Smooth muscle cell (in vitro differentiated cells): ENCODE measurements at regions not wholly inside any gene's neighbourhood (a gene's known extent, or its start where the extent isn't known, plus 50 kb on each side); places are given as distances from the start of the nearest gene placed in this dataset.
"Not testable (repeated sequence)": the region's sequence is repeated elsewhere in the genome, so short reads cannot be mapped to it uniquely, and the experiment has no call there.

Experiments
- DNase-seq: peaks from one replicate; lab custom pipeline; 2025; ENCODE audit not compliant: unreplicated experiment; lab: John Stamatoyannopoulos, UW
- H2AFZ ChIP-seq: fragments of 200-600 bp; sonication (generic); 2 replicates; pipeline ENCODE4 v1.6.0; 2016; ENCODE audit warnings: antibody characterized with exemption, low read depth, mild to moderate bottlenecking
- H3F3A ChIP-seq: fragments of 200-600 bp; sonication (generic); 2 replicates; pipeline ENCODE4 v1.6.0; 2017; ENCODE audit warnings: antibody characterized with exemption, low read depth
- H3K27ac ChIP-seq: fragments of 200-600 bp; sonication (generic); 2 replicates; pipeline ENCODE4 v1.5.1; 2016; ENCODE audit warnings: low read depth, mild to moderate bottlenecking
- H3K27me3 ChIP-seq: fragments of 200-600 bp; sonication (generic); 2 replicates; pipeline ENCODE4 v1.6.1; 2016; ENCODE audit warnings: low read depth, mild to moderate bottlenecking
- H3K36me3 ChIP-seq: fragments of 200-600 bp; sonication (generic); 2 replicates; pipeline ENCODE4 v1.5.1; 2016; ENCODE audit warnings: low read depth
- H3K4me1 ChIP-seq: fragments of 200-600 bp; sonication (generic); 2 replicates; pipeline ENCODE4 v1.5.1; 2016; ENCODE audit warnings: low read depth
- H3K4me2 ChIP-seq: fragments of 200-600 bp; sonication (generic); 2 replicates; pipeline ENCODE4 v1.6.0; 2016; ENCODE audit warnings: mild to moderate bottlenecking
- H3K4me3 ChIP-seq: fragments of 200-600 bp; sonication (generic); 2 replicates; pipeline ENCODE4 v1.5.1; 2016; ENCODE audit warnings: mild to moderate bottlenecking
- H3K79me2 ChIP-seq: fragments of 200-600 bp; sonication (generic); 2 replicates; pipeline ENCODE4 v1.6.0; 2016; ENCODE audit warnings: low read depth, mild to moderate bottlenecking
- H3K9ac ChIP-seq: fragments of 200-600 bp; sonication (generic); 2 replicates; pipeline ENCODE4 v1.6.0; 2016; ENCODE audit warnings: low read depth
- H3K9me3 ChIP-seq: fragments of 200-600 bp; sonication (generic); replicated peaks from 2 replicates; pipeline ENCODE4 v1.5.1; 2016; ENCODE audit warnings: low read depth
- H4K20me1 ChIP-seq: fragments of 200-600 bp; sonication (generic); 2 replicates; pipeline ENCODE4 v1.6.0; 2016; ENCODE audit warnings: low read depth
- WGBS: methylation state at CpG from one replicate; pipeline ENCODE4 v1.1.7; 2016; ENCODE audit warnings: low lambda C conversion rate; 5-methylcytosine and 5-hydroxymethylcytosine counted together
- TF ChIP-seq, protein P1 (sequence below): fragments of 200-600 bp; sonication (generic); IDR thresholded peaks from 2 replicates; pipeline ENCODE4 v1.5.1; 2017; ENCODE audit warnings: borderline replicate concordance, mild to moderate bottlenecking, antibody characterized with exemption; ENCODE audit not compliant: insufficient read depth, poor library complexity, severe bottlenecking

DNA sequence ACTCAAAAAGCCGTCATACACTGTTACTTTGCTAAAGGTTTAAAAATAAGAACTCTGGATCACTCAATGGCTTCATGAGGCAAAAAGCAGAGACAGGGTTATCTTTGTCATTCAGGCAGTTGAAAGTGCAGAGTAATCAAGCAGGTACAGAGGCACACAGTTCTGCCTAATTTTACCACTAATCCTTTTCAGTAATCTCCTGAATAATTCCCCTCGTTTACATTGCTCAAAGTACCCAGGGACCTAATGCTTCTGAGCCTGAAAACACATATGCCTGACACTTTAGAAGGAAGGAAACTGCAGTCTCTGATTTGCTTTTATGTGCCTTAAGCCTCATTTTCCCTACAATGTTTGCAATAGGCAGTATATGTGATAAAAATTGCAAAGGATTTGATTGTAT, 71.4 kb upstream of the TRAM1L1 start:
- H3K9me3 ChIP-seq = no peaks in the 10 kb centered on the region
- H3K4me1 ChIP-seq = peaks cover 15% of the 10 kb centered on the region
- H3K27me3 ChIP-seq = no peaks in the 10 kb centered on the region
- no peaks in the 10 kb centered on the region for H4K20me1 ChIP-seq
- no peak overlapping the region for H3K27ac ChIP-seq
- no peak for DNase-seq
- no peak overlapping the region for H3K9ac ChIP-seq
- 48% methylated on average over 2 of the region's 2 CpGs for WGBS
- no peaks in the 10 kb centered on the region for H3F3A ChIP-seq
- no peak overlapping the region for H3K4me2 ChIP-seq
- no peak overlapping the region for H3K4me3 ChIP-seq
- H3K79me2 ChIP-seq = no peaks in the 10 kb centered on the region
- H3K36me3 ChIP-seq = no peaks in the 10 kb centered on the region
- TF ChIP-seq, protein P1, sequence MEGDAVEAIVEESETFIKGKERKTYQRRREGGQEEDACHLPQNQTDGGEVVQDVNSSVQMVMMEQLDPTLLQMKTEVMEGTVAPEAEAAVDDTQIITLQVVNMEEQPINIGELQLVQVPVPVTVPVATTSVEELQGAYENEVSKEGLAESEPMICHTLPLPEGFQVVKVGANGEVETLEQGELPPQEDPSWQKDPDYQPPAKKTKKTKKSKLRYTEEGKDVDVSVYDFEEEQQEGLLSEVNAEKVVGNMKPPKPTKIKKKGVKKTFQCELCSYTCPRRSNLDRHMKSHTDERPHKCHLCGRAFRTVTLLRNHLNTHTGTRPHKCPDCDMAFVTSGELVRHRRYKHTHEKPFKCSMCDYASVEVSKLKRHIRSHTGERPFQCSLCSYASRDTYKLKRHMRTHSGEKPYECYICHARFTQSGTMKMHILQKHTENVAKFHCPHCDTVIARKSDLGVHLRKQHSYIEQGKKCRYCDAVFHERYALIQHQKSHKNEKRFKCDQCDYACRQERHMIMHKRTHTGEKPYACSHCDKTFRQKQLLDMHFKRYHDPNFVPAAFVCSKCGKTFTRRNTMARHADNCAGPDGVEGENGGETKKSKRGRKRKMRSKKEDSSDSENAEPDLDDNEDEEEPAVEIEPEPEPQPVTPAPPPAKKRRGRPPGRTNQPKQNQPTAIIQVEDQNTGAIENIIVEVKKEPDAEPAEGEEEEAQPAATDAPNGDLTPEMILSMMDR = no peak
- peak overlapping the region; percentile 24 for H2AFZ ChIP-seq

DNA sequence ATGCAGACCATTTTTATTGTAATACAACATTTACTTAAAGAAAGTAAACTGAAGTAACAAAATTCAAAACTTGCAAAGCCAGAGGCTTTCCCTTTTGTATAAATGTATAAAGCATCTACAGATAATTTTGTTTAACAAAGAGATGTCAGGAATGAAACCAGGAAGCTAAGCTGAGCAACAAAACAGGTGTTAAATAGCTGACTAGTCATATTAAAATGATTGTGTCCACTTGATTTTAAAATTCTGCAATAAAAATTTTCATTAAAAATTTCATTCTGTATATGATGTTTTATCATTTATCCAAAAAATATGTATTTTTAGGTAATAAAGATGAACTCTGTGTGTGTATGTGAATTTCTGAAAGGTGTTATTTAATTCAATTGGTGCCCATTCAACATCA, 72.0 kb upstream of the TRAM1L1 start:
- Histone ChIP-seq H3K36me3 (no peaks in the 10 kb centered on the region), H2AFZ (no peak overlapping the region), H3K27me3 (no peaks in the 10 kb centered on the region), H3F3A (no peaks in the 10 kb centered on the region), H3K79me2 (no peaks in the 10 kb centered on the region), H3K9ac (no peak overlapping the region), H4K20me1 (no peaks in the 10 kb centered on the region), H3K27ac (no peak overlapping the region), H3K4me1 (peaks cover 15% of the 10 kb centered on the region), H3K9me3 (no peaks in the 10 kb centered on the region), H3K4me2 (no peak overlapping the region), H3K4me3 (no peak overlapping the region)
- TF ChIP-seq, protein P1 = no peak
- DNase-seq = no peak

- no peaks in the 10 kb centered on the region for H3K27me3 ChIP-seq
- no peaks in the 10 kb centered on the region for H4K20me1 ChIP-seq
- H3K4me2 ChIP-seq = no peak overlapping the region
- H3K27ac ChIP-seq = no peak overlapping the region
- no peaks in the 10 kb centered on the region for H3F3A ChIP-seq
- whole genome bisulfite sequencing = 92% methylated on average over 3 of the region's 3 CpGs
- no peaks in the 10 kb centered on the region for H3K36me3 ChIP-seq
- no peak for DNase-seq
- no peaks in the 10 kb centered on the region for H3K79me2 ChIP-seq
- H3K4me1 ChIP-seq = no peaks in the 10 kb centered on the region
- H3K9me3 ChIP-seq = no peaks in the 10 kb centered on the region
- no peak overlapping the region for H3K4me3 ChIP-seq
- no peak overlapping the region for H2AFZ ChIP-seq
- H3K9ac ChIP-seq = no peak overlapping the region
- TF ChIP-seq, protein P1 = no peak
Observed at GRCh38 chr4:117162976-117163375, 77.6 kb upstream of the TRAM1L1 start.

DNA sequence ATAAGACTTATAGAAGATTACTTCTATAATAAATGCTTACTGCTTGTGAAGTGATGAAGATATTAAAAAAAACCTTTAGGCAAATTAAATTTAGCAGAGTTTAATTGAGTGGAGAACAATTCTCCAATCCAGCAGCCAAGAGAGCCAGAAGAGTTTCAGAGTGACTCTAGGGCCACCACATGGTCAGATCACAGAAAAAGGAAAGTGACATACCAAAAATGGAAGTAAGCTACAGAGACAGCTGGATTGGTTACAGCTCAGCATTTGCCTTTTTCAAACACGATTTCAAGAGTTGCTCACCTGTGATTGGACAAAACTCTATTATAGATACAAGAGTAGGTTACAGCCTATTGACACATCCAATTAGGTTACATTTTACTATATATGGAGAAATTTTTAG, 79.0 kb upstream of the TRAM1L1 start:
- Histone ChIP-seq H3F3A (no peaks in the 10 kb centered on the region), H3K9me3 (no peaks in the 10 kb centered on the region), H3K9ac (no peak overlapping the region), H3K4me1 (no peaks in the 10 kb centered on the region), H4K20me1 (no peaks in the 10 kb centered on the region), H3K36me3 (no peaks in the 10 kb centered on the region), H3K4me3 (no peak overlapping the region), H3K27me3 (no peaks in the 10 kb centered on the region), H3K4me2 (no peak overlapping the region), H2AFZ (no peak overlapping the region), H3K27ac (no peak overlapping the region), H3K79me2 (no peaks in the 10 kb centered on the region)
- no peak for DNase-seq
- WGBS = 89% methylated on average over 1 of the region's 1 CpG
- TF ChIP-seq, protein P1 = no peak

GRCh38 chr4:117175369-117175768, 90.0 kb upstream of the TRAM1L1 start:
- not testable (repeated sequence) for H3K9me3 ChIP-seq, H2AFZ ChIP-seq, H3K9ac ChIP-seq, H4K20me1 ChIP-seq, DNase-seq, H3F3A ChIP-seq, H3K79me2 ChIP-seq, H3K4me3 ChIP-seq, H3K36me3 ChIP-seq, H3K27me3 ChIP-seq, H3K4me2 ChIP-seq, H3K4me1 ChIP-seq, H3K27ac ChIP-seq
- WGBS = 95% methylated on average over 2 of the region's 2 CpGs
